HepG2 (cell line): ENCODE measurements at regions not wholly inside any gene's neighbourhood (a gene's known extent, or its start where the extent isn't known, plus 50 kb on each side); places are given as distances from the start of the nearest gene placed in this dataset.

ENCODE experiments used
- ATAC-seq: fragments of 200-7000 bp; cut with Tn5 transposase; 3 replicates; pipeline ENCODE4 v1.9.1; 2020; ENCODE audit warnings: mild to moderate bottlenecking, moderate library complexity
- BruUV-seq: library from RNA; stranded (reverse); fragments of 400-500 nt; replicated peaks from 2 replicates; lab custom pipeline; 2021; lab: Mats Ljungman, UMichigan
- CTCF ChIA-PET: fragments of 300-600 bp; formaldehyde crosslinking; extraction: SDS; loops from one replicate; lab custom pipeline; 2021; ENCODE audit warnings: low total read pairs, inconsistent platforms, low intra/inter-chr PET ratio; lab: Yijun Ruan, JAX
- POLR2A ChIA-PET: fragments of 350-600 bp; sonication (Branson Sonifier 250); formaldehyde crosslinking; loops from one replicate; lab custom pipeline; 2020; ENCODE audit warnings: antibody characterized with exemption, inconsistent platforms; lab: Yijun Ruan, JAX
- DNase-seq: peaks from one replicate; pipeline ENCODE4 v3.0.0-alpha.2; 2015; ENCODE audit warnings: low spot score
- FAIRE-seq: peaks from 3 replicates; lab custom pipeline; 2011; peaks lifted over from hg19 to GRCh38; lab: Jason Lieb, UNC
- H2AFZ ChIP-seq: one replicate; pipeline ENCODE4 v1.6.1; 2011; ENCODE audit warnings: low read length, inconsistent platforms
- H3K27ac ChIP-seq: fragments of 300-600 bp; 3 replicates; pipeline ENCODE4 v1.8.0; 2011; ENCODE audit warnings: mixed run types, mild to moderate bottlenecking, mixed read lengths, low read length, inconsistent platforms; ENCODE audit not compliant: insufficient read depth; ENCODE audit errors: extremely low read length
- H3K27me3 ChIP-seq, 2 experiments: fragments of 200-600 bp in 1 of 2; 2 replicates in 1 of 2; 3 replicates in 1 of 2; pipeline versions ENCODE4 v1.6.0 to v1.8.0; 2011; ENCODE audit warnings: low read length in 2 of 2, mild to moderate bottlenecking in 2 of 2, moderate library complexity in 2 of 2, inconsistent platforms in 1 of 2; ENCODE audit not compliant: insufficient read depth in 2 of 2, control insufficient read depth in 1 of 2
- H3K36me3 ChIP-seq, 2 experiments: fragments of 200-600 bp in 1 of 2; replicated peaks in 1 of 2; 2 replicates in 1 of 2; 3 replicates in 1 of 2; pipeline versions ENCODE4 v1.5.1 to v1.8.0; 2011; ENCODE audit warnings: low read length in 2 of 2, inconsistent platforms in 1 of 2; ENCODE audit not compliant: insufficient read depth in 2 of 2, control insufficient read depth in 1 of 2
- H3K4me1 ChIP-seq: 2 replicates; pipeline ENCODE4 v1.5.1; 2012; ENCODE audit warnings: low read length, inconsistent platforms; ENCODE audit not compliant: insufficient read depth
- H3K4me2 ChIP-seq: 2 replicates; pipeline ENCODE4 v1.6.0; 2011; ENCODE audit warnings: low read depth, low read length, inconsistent platforms
- H3K4me3 ChIP-seq, 3 experiments: fragments of 200-600 bp in 1 of 3; sonication (generic), shearing (Covaris generic) in 1 of 3; replicated peaks in 1 of 3; 2 replicates each; pipeline ENCODE4 v1.5.1; 2011 to 2016; ENCODE audit warnings: low read length in 3 of 3, inconsistent platforms in 2 of 3, low read depth in 2 of 3, mild to moderate bottlenecking in 2 of 3, control low read depth in 1 of 3, mixed read lengths in 1 of 3; ENCODE audit not compliant: insufficient read depth in 1 of 3
- H3K79me2 ChIP-seq: one replicate; pipeline ENCODE4 v1.6.1; 2011; ENCODE audit warnings: low read length, inconsistent platforms; ENCODE audit not compliant: insufficient read depth
- H3K9ac ChIP-seq: 2 replicates; pipeline ENCODE4 v1.6.0; 2011; ENCODE audit warnings: mild to moderate bottlenecking, low read depth, low read length, inconsistent platforms; ENCODE audit not compliant: insufficient read depth
- H3K9me3 ChIP-seq: 2 replicates; pipeline ENCODE4 v1.5.1; 2012; ENCODE audit warnings: mild to moderate bottlenecking, low read length
- H4K20me1 ChIP-seq: 2 replicates; pipeline ENCODE4 v1.6.0; 2011; ENCODE audit warnings: inconsistent platforms, mild to moderate bottlenecking, low read length, moderate library complexity; ENCODE audit not compliant: insufficient read depth
- CEBPG ChIP-seq: IDR thresholded peaks from 2 replicates; pipeline ENCODE4 v1.6.1; 2016
- FOXP1 ChIP-seq, 2 experiments: fragments of 450-650 bp in 1 of 2; IDR thresholded peaks; 2 replicates each; pipeline ENCODE4 v1.6.1; 2017 to 2018; ENCODE audit warnings: antibody characterized with exemption in 1 of 2
- JARID2 ChIP-seq: sonication (generic); formaldehyde crosslinking; IDR thresholded peaks from 2 replicates; pipeline ENCODE4 v1.8.1; 2023; ENCODE audit warnings: missing genetic modification reagents, inconsistent platforms; ENCODE audit not compliant: insufficient replicate concordance
- KLF6 ChIP-seq: IDR thresholded peaks from 2 replicates; pipeline ENCODE4 v1.8.0; 2016; ENCODE audit warnings: missing biosample characterization, missing genetic modification reagents
- KMT2B ChIP-seq: IDR thresholded peaks from 2 replicates; pipeline ENCODE4 v1.6.1; 2016; ENCODE audit warnings: missing genetic modification reagents, missing compliant biosample characterization
- NR2F6 ChIP-seq, 2 experiments: IDR thresholded peaks; 2 replicates each; pipeline ENCODE4 v1.6.1; 2016; ENCODE audit warnings: antibody characterized with exemption in 1 of 2, mild to moderate bottlenecking in 1 of 2
- PRPF4 ChIP-seq: fragments of 200-400 bp; formaldehyde crosslinking; IDR thresholded peaks from 2 replicates; pipeline ENCODE4 v1.6.1; 2016; ENCODE audit warnings: low read length, low read depth; ENCODE audit not compliant: poor library complexity, severe bottlenecking
- RORA ChIP-seq: sonication (generic); formaldehyde crosslinking; IDR thresholded peaks from 2 replicates; pipeline ENCODE4 v1.5.0; 2020; ENCODE audit warnings: mild to moderate bottlenecking, missing genetic modification reagents, moderate library complexity
- STAT5B ChIP-seq: sonication (generic); formaldehyde crosslinking; IDR thresholded peaks from 2 replicates; pipeline ENCODE4 v1.4.0; 2020; ENCODE audit warnings: missing genetic modification reagents
- WIZ ChIP-seq: sonication (generic); formaldehyde crosslinking; IDR thresholded peaks from 2 replicates; pipeline ENCODE4 v1.5.1; 2020; ENCODE audit warnings: mild to moderate bottlenecking, missing genetic modification reagents
- ZNF10 ChIP-seq: sonication (generic); formaldehyde crosslinking; IDR thresholded peaks from 2 replicates; pipeline ENCODE4 v1.4.0; 2020; ENCODE audit warnings: mild to moderate bottlenecking, low read depth, missing genetic modification reagents, borderline replicate concordance
- ZNF331 ChIP-seq: sonication (generic); formaldehyde crosslinking; IDR thresholded peaks from 2 replicates; pipeline ENCODE4 v1.4.0; 2020; ENCODE audit warnings: missing genetic modification reagents
- ZNF546 ChIP-seq: sonication (generic); formaldehyde crosslinking; conservative IDR thresholded peaks from 2 replicates; pipeline ENCODE4 v1.8.1; 2023; ENCODE audit warnings: mild to moderate bottlenecking, missing genetic modification reagents
- ZNF547 ChIP-seq: sonication (generic); formaldehyde crosslinking; IDR thresholded peaks from 2 replicates; pipeline ENCODE4 v1.5.1; 2020; ENCODE audit warnings: mild to moderate bottlenecking, missing genetic modification reagents
- WGBS: methylation state at CpG from one replicate; pipeline ENCODE4 v1.1.6; 2017; ENCODE audit warnings: low lambda C conversion rate; 5-methylcytosine and 5-hydroxymethylcytosine counted together
- in situ Hi-C: cut with HindIII; loops from 2 replicates; pipeline ENCODE4 v1.10.0; 2017; ENCODE audit warnings: low pct_unique_long_range_greater_than_20kb; ENCODE audit not compliant: extremely low pct_ligation_motif_present
- intact Hi-C: fragments of 100-400 bp; cut with micrococcal nuclease; formaldehyde crosslinking; loops from one replicate; pipeline ENCODE4 v1.10.0; 2022; ENCODE audit not compliant: unreplicated experiment
- TF ChIP-seq, protein P1 (sequence below): sonication (generic); formaldehyde crosslinking; IDR thresholded peaks from 2 replicates; pipeline ENCODE4 v1.5.1; 2020; ENCODE audit warnings: mild to moderate bottlenecking, missing genetic modification reagents
- TF ChIP-seq, protein P2 (sequence below): sonication (generic); formaldehyde crosslinking; IDR thresholded peaks from 2 replicates; pipeline ENCODE4 v1.4.0; 2020; ENCODE audit warnings: missing genetic modification reagents
- TF ChIP-seq, protein P3 (sequence below): sonication (generic); formaldehyde crosslinking; conservative IDR thresholded peaks from 2 replicates; pipeline ENCODE4 v1.8.0; 2022; ENCODE audit warnings: missing genetic modification reagents

DNA sequence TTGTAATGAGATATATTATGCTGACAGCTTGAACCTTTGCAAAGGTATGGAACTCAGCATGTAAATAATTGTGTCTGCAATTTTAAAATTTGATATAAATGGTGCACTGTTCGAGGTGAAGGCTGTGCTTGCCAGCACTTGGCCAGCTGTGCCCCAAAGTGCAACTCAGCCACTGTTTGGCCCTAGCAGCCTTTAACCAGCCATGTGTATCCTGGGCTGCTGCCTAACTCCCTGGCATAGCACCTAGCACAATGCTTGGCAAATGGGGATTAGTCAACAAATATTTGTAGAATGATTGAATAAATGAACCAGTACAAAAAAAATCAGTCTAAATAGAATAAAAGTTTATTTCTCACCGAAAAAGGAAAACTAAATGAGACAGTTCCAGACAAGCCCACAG, 83.8 kb upstream of the ZIC3 start:
- no peaks in the 10 kb centered on the region for H3K27me3 ChIP-seq
- no peak for FAIRE-seq
- POLR2A ChIA-PET = no interaction called here

More for the DNA sequence above, 83.8 kb upstream of the ZIC3 start:
- in situ Hi-C loops = no loop called here
- H3K4me2 ChIP-seq = no peak overlapping the region
- no peaks in the 10 kb centered on the region for H3K4me1 ChIP-seq
- no peaks in the 10 kb centered on the region for H4K20me1 ChIP-seq
- H3K9me3 ChIP-seq = no peaks in the 10 kb centered on the region
- no peak overlapping the region for H3K9ac ChIP-seq
- TF ChIP-seq, protein P1, sequence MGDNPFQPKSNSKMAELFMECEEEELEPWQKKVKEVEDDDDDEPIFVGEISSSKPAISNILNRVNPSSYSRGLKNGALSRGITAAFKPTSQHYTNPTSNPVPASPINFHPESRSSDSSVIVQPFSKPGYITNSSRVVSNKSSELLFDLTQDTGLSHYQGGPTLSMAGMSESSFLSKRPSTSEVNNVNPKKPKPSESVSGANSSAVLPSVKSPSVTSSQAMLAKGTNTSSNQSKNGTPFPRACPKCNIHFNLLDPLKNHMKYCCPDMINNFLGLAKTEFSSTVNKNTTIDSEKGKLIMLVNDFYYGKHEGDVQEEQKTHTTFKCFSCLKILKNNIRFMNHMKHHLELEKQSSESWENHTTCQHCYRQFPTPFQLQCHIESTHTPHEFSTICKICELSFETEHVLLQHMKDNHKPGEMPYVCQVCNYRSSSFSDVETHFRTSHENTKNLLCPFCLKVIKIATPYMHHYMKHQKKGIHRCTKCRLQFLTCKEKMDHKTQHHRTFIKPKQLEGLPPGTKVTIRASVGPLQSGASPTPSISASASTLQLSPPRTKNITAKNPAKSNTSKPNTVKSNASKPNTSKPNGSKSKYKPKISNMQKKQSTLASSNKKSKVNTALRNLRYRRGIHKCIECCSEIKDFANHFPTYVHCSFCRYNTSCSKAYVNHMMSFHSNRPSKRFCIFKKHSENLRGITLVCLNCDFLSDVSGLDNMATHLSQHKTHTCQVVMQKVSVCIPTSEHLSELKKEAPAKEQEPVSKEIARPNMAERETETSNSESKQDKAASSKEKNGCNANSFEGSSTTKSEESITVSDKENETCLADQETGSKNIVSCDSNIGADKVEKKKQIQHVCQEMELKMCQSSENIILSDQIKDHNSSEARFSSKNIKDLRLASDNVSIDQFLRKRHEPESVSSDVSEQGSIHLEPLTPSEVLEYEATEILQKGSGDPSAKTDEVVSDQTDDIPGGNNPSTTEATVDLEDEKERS (CRISPR knock-in tag) = no peak
- TF ChIP-seq PRPF4 = no peak
- TF ChIP-seq WIZ (CRISPR knock-in tag) = no peak
- no peak for TF ChIP-seq ZNF10 (CRISPR knock-in tag)
- TF ChIP-seq ZNF547 (CRISPR knock-in tag) = no peak
- no peak for TF ChIP-seq ZNF331
- TF ChIP-seq CEBPG (CRISPR knock-in tag) = no peak
- no peak for TF ChIP-seq RORA (CRISPR knock-in tag)
- TF ChIP-seq FOXP1 (IDR thresholded peaks at IDR 0.05) = no peak
- no peak for TF ChIP-seq FOXP1 (CRISPR knock-in tag; IDR thresholded peaks at IDR 0.05)
- no peak for TF ChIP-seq ZNF546 (CRISPR knock-in tag)
- TF ChIP-seq, protein P2, sequence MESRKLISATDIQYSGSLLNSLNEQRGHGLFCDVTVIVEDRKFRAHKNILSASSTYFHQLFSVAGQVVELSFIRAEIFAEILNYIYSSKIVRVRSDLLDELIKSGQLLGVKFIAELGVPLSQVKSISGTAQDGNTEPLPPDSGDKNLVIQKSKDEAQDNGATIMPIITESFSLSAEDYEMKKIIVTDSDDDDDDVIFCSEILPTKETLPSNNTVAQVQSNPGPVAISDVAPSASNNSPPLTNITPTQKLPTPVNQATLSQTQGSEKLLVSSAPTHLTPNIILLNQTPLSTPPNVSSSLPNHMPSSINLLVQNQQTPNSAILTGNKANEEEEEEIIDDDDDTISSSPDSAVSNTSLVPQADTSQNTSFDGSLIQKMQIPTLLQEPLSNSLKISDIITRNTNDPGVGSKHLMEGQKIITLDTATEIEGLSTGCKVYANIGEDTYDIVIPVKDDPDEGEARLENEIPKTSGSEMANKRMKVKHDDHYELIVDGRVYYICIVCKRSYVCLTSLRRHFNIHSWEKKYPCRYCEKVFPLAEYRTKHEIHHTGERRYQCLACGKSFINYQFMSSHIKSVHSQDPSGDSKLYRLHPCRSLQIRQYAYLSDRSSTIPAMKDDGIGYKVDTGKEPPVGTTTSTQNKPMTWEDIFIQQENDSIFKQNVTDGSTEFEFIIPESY = no peak
- no peak for TF ChIP-seq JARID2
- TF ChIP-seq KLF6 (CRISPR knock-in tag) = no peak
- no peak for TF ChIP-seq NR2F6 (IDR thresholded peaks at IDR 0.05)
- TF ChIP-seq NR2F6 (CRISPR knock-in tag; IDR thresholded peaks at IDR 0.05) = no peak
- TF ChIP-seq, protein P3, sequence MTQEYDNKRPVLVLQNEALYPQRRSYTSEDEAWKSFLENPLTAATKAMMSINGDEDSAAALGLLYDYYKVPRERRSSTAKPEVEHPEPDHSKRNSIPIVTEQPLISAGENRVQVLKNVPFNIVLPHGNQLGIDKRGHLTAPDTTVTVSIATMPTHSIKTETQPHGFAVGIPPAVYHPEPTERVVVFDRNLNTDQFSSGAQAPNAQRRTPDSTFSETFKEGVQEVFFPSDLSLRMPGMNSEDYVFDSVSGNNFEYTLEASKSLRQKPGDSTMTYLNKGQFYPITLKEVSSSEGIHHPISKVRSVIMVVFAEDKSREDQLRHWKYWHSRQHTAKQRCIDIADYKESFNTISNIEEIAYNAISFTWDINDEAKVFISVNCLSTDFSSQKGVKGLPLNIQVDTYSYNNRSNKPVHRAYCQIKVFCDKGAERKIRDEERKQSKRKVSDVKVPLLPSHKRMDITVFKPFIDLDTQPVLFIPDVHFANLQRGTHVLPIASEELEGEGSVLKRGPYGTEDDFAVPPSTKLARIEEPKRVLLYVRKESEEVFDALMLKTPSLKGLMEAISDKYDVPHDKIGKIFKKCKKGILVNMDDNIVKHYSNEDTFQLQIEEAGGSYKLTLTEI = no peak
- no peak for TF ChIP-seq KMT2B (CRISPR knock-in tag)
- no peak for TF ChIP-seq STAT5B (CRISPR knock-in tag)
- no peak overlapping the region for H3K4me3 ChIP-seq
- BruUV-seq = no TSS peak
- CTCF ChIA-PET = no interaction called here
- ATAC-seq = no peak
- intact Hi-C loops = no loop called here
- no peaks in the 10 kb centered on the region for H3K79me2 ChIP-seq
- no peak for DNase-seq
- H3K36me3 ChIP-seq = no peaks in the 10 kb centered on the region
- WGBS = 0% methylated on average over 2 of the region's 2 CpGs
- no peak overlapping the region for H2AFZ ChIP-seq
- H3K27ac ChIP-seq = no peak overlapping the region
